GM03348 (cell line): ENCODE measurements at regions not wholly inside any gene's neighbourhood (a gene's known extent, or its start where the extent isn't known, plus 50 kb on each side); places are given as distances from the start of the nearest gene placed in this dataset.

ENCODE experiments used
- DNase-seq: peaks from one replicate; pipeline ENCODE4 v3.0.0; 2012; ENCODE audit warnings: low spot score

GRCh38 chr1:37281354-37281753, 193.0 kb upstream of the ZC3H12A start:
- DNase-seq = no peak

- no peak for DNase-seq
These were observed 191.6 kb upstream of the ZC3H12A start for GRCh38 chr1:37282764-37283163.

- no peak for DNase-seq
These were observed 190.3 kb upstream of the ZC3H12A start for GRCh38 chr1:37284053-37284452.

- DNase-seq = no peak
These were observed 187.5 kb upstream of the ZC3H12A start for GRCh38 chr1:37286881-37287280.

GRCh38 chr1:37288900-37289299, 185.5 kb upstream of the ZC3H12A start:
- DNase-seq = no peak

GRCh38 chr1:37290718-37291117, 183.7 kb upstream of the ZC3H12A start:
- DNase-seq = no peak

GRCh38 chr1:37292789-37293188, 181.6 kb upstream of the ZC3H12A start:
- DNase-seq = no peak

- no peak for DNase-seq
These were observed 180.3 kb upstream of the ZC3H12A start for GRCh38 chr1:37294096-37294495.

- DNase-seq = no peak
These were observed 179.9 kb upstream of the ZC3H12A start for GRCh38 chr1:37294529-37294928.

- no peak for DNase-seq
These were observed 175.6 kb upstream of the ZC3H12A start for GRCh38 chr1:37298769-37299168.

GRCh38 chr1:37299216-37299615, 175.2 kb upstream of the ZC3H12A start:
- DNase-seq = no peak

- DNase-seq = no peak
These were observed 170.4 kb upstream of the ZC3H12A start for GRCh38 chr1:37303884-37304574.

- DNase-seq = no peak
These were observed 169.3 kb upstream of the ZC3H12A start for GRCh38 chr1:37305108-37305507.

- DNase-seq = no peak
These were observed 168.5 kb upstream of the ZC3H12A start for GRCh38 chr1:37305841-37306240.

- DNase-seq = no peak
These were observed 167.9 kb upstream of the ZC3H12A start for GRCh38 chr1:37306461-37306860.

- no peak for DNase-seq
These were observed 167.5 kb upstream of the ZC3H12A start for GRCh38 chr1:37306871-37307270.

GRCh38 chr1:37308031-37308960, 166.1 kb upstream of the ZC3H12A start:
- no peak for DNase-seq

- DNase-seq = no peak
These were observed 164.8 kb upstream of the ZC3H12A start for GRCh38 chr1:37309574-37309973.

- no peak for DNase-seq
These were observed 164.3 kb upstream of the ZC3H12A start for GRCh38 chr1:37310064-37310463.

GRCh38 chr1:37315371-37315846, 159.0 kb upstream of the ZC3H12A start:
- DNase-seq = no peak

GRCh38 chr1:37317870-37318467, 156.4 kb upstream of the ZC3H12A start:
- no peak for DNase-seq

- no peak for DNase-seq
These were observed 155.9 kb upstream of the ZC3H12A start for GRCh38 chr1:37318490-37318889.

GRCh38 chr1:37319284-37319683, 155.1 kb upstream of the ZC3H12A start:
- DNase-seq = no peak
